GM12878 (cell line): ENCODE measurements at regions not wholly inside any gene's neighbourhood (a gene's known extent, or its start where the extent isn't known, plus 50 kb on each side); places are given as distances from the start of the nearest gene placed in this dataset.

Source experiments
- CTCF ChIP-seq, 3 experiments: IDR thresholded peaks in 2 of 3; conservative IDR thresholded peaks in 1 of 3; 2 replicates each; pipeline ENCODE4 v1.5.1; 2011; ENCODE audit warnings: low read depth in 3 of 3, low read length in 3 of 3, mild to moderate bottlenecking in 3 of 3, control low read depth in 2 of 3, moderate library complexity in 2 of 3, inconsistent platforms in 1 of 3, mixed read lengths in 1 of 3; ENCODE audit not compliant: control insufficient read depth in 2 of 3, insufficient read depth in 1 of 3; ENCODE audit errors: extremely low read depth in 1 of 3
- JUNB ChIP-seq: IDR thresholded peaks from 2 replicates; pipeline ENCODE4 v1.6.1; 2016; ENCODE audit warnings: antibody characterized with exemption, mild to moderate bottlenecking
- RCOR1 ChIP-seq: conservative IDR thresholded peaks from 2 replicates; pipeline ENCODE4 v1.6.1; 2012; ENCODE audit warnings: low read depth, low read length, improper control_type of control experiment
- RELA ChIP-seq: fragments of 450-650 bp; IDR thresholded peaks from 2 replicates; pipeline ENCODE4 v1.8.0; 2014; ENCODE audit warnings: borderline replicate concordance; ENCODE audit not compliant: partially characterized antibody
- TCF3 ChIP-seq: IDR thresholded peaks from 2 replicates; pipeline ENCODE4 v1.6.1; 2012; ENCODE audit warnings: low read depth, mild to moderate bottlenecking, low read length, borderline replicate concordance; ENCODE audit not compliant: insufficient read depth

GRCh38 chr3:96007650-96008195, 806.7 kb upstream of the EPHA6 start:
- TF ChIP-seq TCF3 (no peak), CTCF (IDR thresholded peaks at IDR 0.05 in 2 of 3, conservative IDR thresholded peaks at IDR 0.05 in 1 of 3; ENCODE audit: control insufficient read depth in 2 of 3, extremely low read depth in 1 of 3, insufficient read depth in 1 of 3, low read depth in 3 of 3, low read length in 3 of 3) (no peak), JUNB (no peak), RCOR1 (no peak), RELA (no peak)
